ENCODE measurements at regions not wholly inside any gene's neighbourhood (a gene's known extent, or its start where the extent isn't known, plus 50 kb on each side); places are given as distances from the start of the nearest gene placed in this dataset.

- Histone ChIP-seq H3K36me3 (no peaks in the 10 kb centered on the region), H3K27ac (no peak overlapping the region), H3K27me3 (no peaks in the 10 kb centered on the region), H3K9me3 (no peaks in the 10 kb centered on the region), H3K4me3 (no peak overlapping the region), H3K4me1 (no peaks in the 10 kb centered on the region)
- DNase-seq = no peak
- TF ChIP-seq, protein P1, sequence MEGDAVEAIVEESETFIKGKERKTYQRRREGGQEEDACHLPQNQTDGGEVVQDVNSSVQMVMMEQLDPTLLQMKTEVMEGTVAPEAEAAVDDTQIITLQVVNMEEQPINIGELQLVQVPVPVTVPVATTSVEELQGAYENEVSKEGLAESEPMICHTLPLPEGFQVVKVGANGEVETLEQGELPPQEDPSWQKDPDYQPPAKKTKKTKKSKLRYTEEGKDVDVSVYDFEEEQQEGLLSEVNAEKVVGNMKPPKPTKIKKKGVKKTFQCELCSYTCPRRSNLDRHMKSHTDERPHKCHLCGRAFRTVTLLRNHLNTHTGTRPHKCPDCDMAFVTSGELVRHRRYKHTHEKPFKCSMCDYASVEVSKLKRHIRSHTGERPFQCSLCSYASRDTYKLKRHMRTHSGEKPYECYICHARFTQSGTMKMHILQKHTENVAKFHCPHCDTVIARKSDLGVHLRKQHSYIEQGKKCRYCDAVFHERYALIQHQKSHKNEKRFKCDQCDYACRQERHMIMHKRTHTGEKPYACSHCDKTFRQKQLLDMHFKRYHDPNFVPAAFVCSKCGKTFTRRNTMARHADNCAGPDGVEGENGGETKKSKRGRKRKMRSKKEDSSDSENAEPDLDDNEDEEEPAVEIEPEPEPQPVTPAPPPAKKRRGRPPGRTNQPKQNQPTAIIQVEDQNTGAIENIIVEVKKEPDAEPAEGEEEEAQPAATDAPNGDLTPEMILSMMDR (IDR thresholded peaks at IDR 0.05) = no peak
- TF ChIP-seq POLR2A (IDR thresholded peaks at IDR 0.05) = no peak
- no peak for TF ChIP-seq POLR2AphosphoS5 (IDR thresholded peaks at IDR 0.05)
- TF ChIP-seq EP300 (IDR thresholded peaks at IDR 0.05) = no peak
- intact Hi-C loops (cut with DNase I) = no loop called here
- 94 to 95% methylated on average over 5 of the region's 5 CpGs for WGBS, 2 donors
Observed at GRCh38 chr2:7951001-7951400, 730.9 kb upstream of the ID2 start.

DNA sequence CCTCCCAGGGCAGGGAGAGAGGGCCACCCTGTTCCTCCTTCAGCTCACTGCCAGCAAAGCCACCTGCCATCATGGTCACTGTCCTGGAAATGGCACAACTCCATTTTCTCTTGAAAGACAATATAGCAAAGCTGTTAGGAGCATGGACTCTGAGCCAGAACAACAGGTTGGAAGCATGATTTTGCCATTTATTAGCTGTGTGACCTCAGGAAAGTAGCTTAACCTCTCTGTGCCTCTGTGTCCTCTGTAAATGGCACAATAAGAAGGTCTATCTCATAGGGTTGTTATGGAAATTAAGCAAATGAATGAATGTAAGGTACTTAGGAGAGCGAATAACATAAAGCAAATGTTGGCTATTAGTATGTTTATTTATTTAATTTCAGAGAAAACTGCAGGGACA, 730.4 kb upstream of the ID2 start:
- no peak overlapping the region for H3K27ac ChIP-seq
- no peaks in the 10 kb centered on the region for H3K4me1 ChIP-seq
- TF ChIP-seq POLR2A (IDR thresholded peaks at IDR 0.05) = no peak
- no peak for TF ChIP-seq EP300 (IDR thresholded peaks at IDR 0.05)
- TF ChIP-seq, protein P1 (IDR thresholded peaks at IDR 0.05) = no peak
- no peak for TF ChIP-seq POLR2AphosphoS5 (IDR thresholded peaks at IDR 0.05)
- no peaks in the 10 kb centered on the region for H3K9me3 ChIP-seq
- intact Hi-C loops (cut with DNase I) = no loop called here
- no peak for DNase-seq
- no peaks in the 10 kb centered on the region for H3K36me3 ChIP-seq
- WGBS, 2 donors = 97 to 100% methylated on average over 1 of the region's 1 CpG
- H3K27me3 ChIP-seq = no peaks in the 10 kb centered on the region
- H3K4me3 ChIP-seq = no peak overlapping the region

DNA sequence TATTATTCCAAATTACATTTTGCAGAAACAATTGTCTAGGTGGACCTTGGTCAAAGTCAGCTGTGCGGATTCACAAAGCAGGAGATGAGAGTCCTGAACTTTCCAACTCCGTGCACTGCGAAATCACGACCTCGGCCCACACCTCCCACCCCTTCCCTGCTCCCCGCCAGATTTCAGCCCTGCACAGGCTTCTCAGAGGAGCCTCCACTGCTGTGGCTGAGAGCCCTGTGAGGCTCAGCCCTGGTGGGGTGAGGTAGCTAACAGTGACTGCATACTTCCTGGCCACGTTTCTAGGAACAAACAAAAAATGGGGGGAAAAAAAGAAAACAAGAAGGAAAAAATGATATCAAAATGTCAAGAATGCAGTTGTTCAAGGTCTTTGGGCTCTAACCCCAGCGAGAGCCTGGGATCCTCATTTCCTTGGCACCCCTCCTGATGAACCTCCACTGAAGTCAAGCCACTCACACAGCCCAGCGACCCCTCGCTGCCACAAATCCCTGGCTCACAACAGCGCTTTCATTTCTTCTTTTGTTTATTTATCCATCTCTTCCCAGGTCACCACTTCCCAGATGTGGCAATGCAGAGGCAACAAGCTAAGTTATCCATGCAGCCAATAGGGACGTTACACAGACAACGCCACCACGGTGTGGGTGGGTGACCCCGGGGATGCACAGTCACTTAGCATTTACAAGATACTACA, 729.7 kb upstream of the ID2 start:
- WGBS, 2 donors = 81 to 83% methylated on average over 15 of the region's 15 CpGs
- Histone ChIP-seq H3K27me3 (no peaks in the 10 kb centered on the region), H3K9me3 (no peaks in the 10 kb centered on the region), H3K36me3 (no peaks in the 10 kb centered on the region), H3K27ac (no peak overlapping the region), H3K4me3 (no peak overlapping the region), H3K4me1 (no peaks in the 10 kb centered on the region)
- no peak for DNase-seq
- TF ChIP-seq, protein P1 (IDR thresholded peaks at IDR 0.05) = no peak
- TF ChIP-seq POLR2AphosphoS5 (IDR thresholded peaks at IDR 0.05) (no peak), EP300 (IDR thresholded peaks at IDR 0.05) (no peak), POLR2A (IDR thresholded peaks at IDR 0.05) (no peak)
- intact Hi-C loops (cut with DNase I) = no loop called here

- TF ChIP-seq POLR2AphosphoS5 (IDR thresholded peaks at IDR 0.05) (no peak), POLR2A (IDR thresholded peaks at IDR 0.05) (no peak), EP300 (IDR thresholded peaks at IDR 0.05) (no peak)
- TF ChIP-seq, protein P1 (IDR thresholded peaks at IDR 0.05) = no peak
- Histone ChIP-seq H3K36me3 (no peaks in the 10 kb centered on the region), H3K4me3 (no peak overlapping the region), H3K27me3 (no peaks in the 10 kb centered on the region), H3K27ac (no peak overlapping the region), H3K9me3 (no peaks in the 10 kb centered on the region), H3K4me1 (no peaks in the 10 kb centered on the region)
- no peak for DNase-seq
- 85 to 88% methylated on average over 6 of the region's 6 CpGs for WGBS, 2 donors
- intact Hi-C loops (cut with DNase I) = no loop called here
Observed at GRCh38 chr2:7953195-7953594, 728.7 kb upstream of the ID2 start.

DNA sequence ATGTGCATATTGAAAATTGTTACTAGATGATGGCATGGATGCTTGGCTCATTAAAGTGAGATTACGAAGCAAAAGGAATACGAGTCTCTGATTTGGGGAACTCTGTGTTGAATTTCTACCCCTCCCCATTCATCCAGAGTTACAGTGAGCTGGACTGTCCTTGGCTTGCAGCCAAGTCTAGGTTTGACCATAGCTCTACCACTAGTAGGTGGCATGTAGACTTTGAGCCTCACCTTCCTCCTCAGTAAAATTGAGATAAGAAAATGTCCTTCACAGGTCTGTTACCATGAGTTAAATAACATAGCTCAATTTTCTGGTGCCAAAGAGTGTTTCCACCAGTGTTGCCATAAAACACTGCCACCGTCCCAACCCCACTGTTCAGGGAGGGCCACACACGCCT, 727.6 kb upstream of the ID2 start:
- no peak for DNase-seq
- Histone ChIP-seq H3K4me3 (no peak overlapping the region), H3K27me3 (no peaks in the 10 kb centered on the region), H3K9me3 (no peaks in the 10 kb centered on the region), H3K4me1 (no peaks in the 10 kb centered on the region), H3K27ac (no peak overlapping the region), H3K36me3 (no peaks in the 10 kb centered on the region)
- TF ChIP-seq EP300 (IDR thresholded peaks at IDR 0.05) = no peak
- no peak for TF ChIP-seq POLR2A (IDR thresholded peaks at IDR 0.05)
- TF ChIP-seq, protein P1 (IDR thresholded peaks at IDR 0.05) = no peak
- TF ChIP-seq POLR2AphosphoS5 (IDR thresholded peaks at IDR 0.05) = no peak
- intact Hi-C loops (cut with DNase I) = no loop called here
- WGBS, 2 donors = 54 to 62% methylated on average over 4 of the region's 4 CpGs
